ENCODE measurements at regions not wholly inside any gene's neighbourhood (a gene's known extent, or its start where the extent isn't known, plus 50 kb on each side); places are given as distances from the start of the nearest gene placed in this dataset.

- Mint-ChIP-seq H3K9me3 (peaks cover 23 to 24% of the 10 kb centered on the region in 2 donors), H3K36me3 (no peaks in the 10 kb centered on the region), H3K27ac (no peak overlapping the region)
- no peak for DNase-seq (ENCODE audit: low spot score in 2 of 2)
- ATAC-seq, result no peak
These were observed 1507.2 kb upstream of the PIK3C3 start for GRCh38 chr18:40447820-40448219.

GRCh38 chr18:40440088-40440487, 1514.9 kb upstream of the PIK3C3 start:
- DNase-seq (ENCODE audit: low spot score in 2 of 2) (no peak), ATAC-seq (no peak)
- H3K36me3 Mint-ChIP-seq, result no peaks in the 10 kb centered on the region
- peaks cover 20 to 26% of the 10 kb centered on the region in 2 donors for H3K9me3 Mint-ChIP-seq
- no peak overlapping the region for H3K27ac Mint-ChIP-seq

- no peak overlapping the region for H3K27ac Mint-ChIP-seq
These were observed 1517.5 kb upstream of the PIK3C3 start for GRCh38 chr18:40437517-40437916.

GRCh38 chr18:40431071-40431985, 1523.7 kb upstream of the PIK3C3 start:
- no peak overlapping the region for H3K27ac Mint-ChIP-seq
- H3K36me3 Mint-ChIP-seq, result peaks cover 0 to 5% of the 10 kb centered on the region in 2 donors
- no peak for ATAC-seq
- peaks cover 18 to 27% of the 10 kb centered on the region in 2 donors for H3K9me3 Mint-ChIP-seq
- DNase-seq (ENCODE audit: low spot score in 2 of 2), result no peak

More at GRCh38 chr18:40437517-40437916, 1517.5 kb upstream of the PIK3C3 start:
- Mint-ChIP-seq H3K9me3 (peaks cover 7 to 21% of the 10 kb centered on the region in 2 donors), H3K36me3 (no peaks in the 10 kb centered on the region)
- DNase-seq (ENCODE audit: low spot score in 2 of 2), result no peak
- ATAC-seq, result no peak

- ATAC-seq (no peak), DNase-seq (ENCODE audit: low spot score in 2 of 2) (no peak)
- Mint-ChIP-seq H3K27ac (no peak overlapping the region), H3K9me3 (peaks cover 27 to 48% of the 10 kb centered on the region in 2 donors), H3K36me3 (peaks cover 0 to 5% of the 10 kb centered on the region in 2 donors)
These were observed 1531.7 kb upstream of the PIK3C3 start for GRCh38 chr18:40423291-40423690.

- H3K9me3 Mint-ChIP-seq, result peaks cover 28 to 38% of the 10 kb centered on the region in 2 donors
- H3K27ac Mint-ChIP-seq, result no peak overlapping the region
- no peak for ATAC-seq
- no peak for DNase-seq (ENCODE audit: low spot score in 2 of 2)
- H3K36me3 Mint-ChIP-seq, result no peaks in the 10 kb centered on the region
These were observed 1534.4 kb upstream of the PIK3C3 start for GRCh38 chr18:40420675-40421074.

- no peak overlapping the region for H3K27ac Mint-ChIP-seq
- H3K36me3 Mint-ChIP-seq, result peaks cover 0 to 4% of the 10 kb centered on the region in 2 donors
- H3K9me3 Mint-ChIP-seq, result peaks cover 30 to 31% of the 10 kb centered on the region in 2 donors
- DNase-seq (ENCODE audit: low spot score in 2 of 2) (no peak), ATAC-seq (no peak)
These were observed 1537.5 kb upstream of the PIK3C3 start for GRCh38 chr18:40417501-40417900.

- Mint-ChIP-seq H3K9me3 (peaks cover 21 to 24% of the 10 kb centered on the region in 2 donors), H3K27ac (no peak overlapping the region), H3K36me3 (peaks cover 0 to 4% of the 10 kb centered on the region in 2 donors)
- DNase-seq (ENCODE audit: low spot score in 2 of 2) (no peak), ATAC-seq (no peak)
These were observed 1539.2 kb upstream of the PIK3C3 start for GRCh38 chr18:40415821-40416220.

GRCh38 chr18:40415176-40415791, 1539.8 kb upstream of the PIK3C3 start:
- H3K9me3 Mint-ChIP-seq, result peaks cover 25 to 27% of the 10 kb centered on the region in 2 donors
- ATAC-seq, result no peak
- H3K36me3 Mint-ChIP-seq, result peaks cover 0 to 4% of the 10 kb centered on the region in 2 donors
- DNase-seq (ENCODE audit: low spot score in 2 of 2), result no peak
- no peak overlapping the region for H3K27ac Mint-ChIP-seq

GRCh38 chr18:40414155-40414754, 1540.8 kb upstream of the PIK3C3 start:
- Mint-ChIP-seq H3K9me3 (peaks cover 19 to 23% of the 10 kb centered on the region in 2 donors), H3K36me3 (peaks cover 0 to 4% of the 10 kb centered on the region in 2 donors), H3K27ac (no peak overlapping the region)
- ATAC-seq, result no peak
- no peak for DNase-seq (ENCODE audit: low spot score in 2 of 2)

GRCh38 chr18:40413160-40413559, 1541.9 kb upstream of the PIK3C3 start:
- H3K36me3 Mint-ChIP-seq, result peaks cover 0 to 4% of the 10 kb centered on the region in 2 donors
- no peak for DNase-seq (ENCODE audit: low spot score in 2 of 2)
- no peak for ATAC-seq
- peaks cover 19 to 21% of the 10 kb centered on the region in 2 donors for H3K9me3 Mint-ChIP-seq
- no peak overlapping the region for H3K27ac Mint-ChIP-seq

GRCh38 chr18:40412410-40412809, 1542.6 kb upstream of the PIK3C3 start:
- no peak for ATAC-seq
- H3K9me3 Mint-ChIP-seq, result peaks cover 19% of the 10 kb centered on the region in 2 donors
- peaks cover 0 to 4% of the 10 kb centered on the region in 2 donors for H3K36me3 Mint-ChIP-seq
- H3K27ac Mint-ChIP-seq, result no peak overlapping the region
- no peak for DNase-seq (ENCODE audit: low spot score in 2 of 2)

GRCh38 chr18:40407909-40408308, 1547.1 kb upstream of the PIK3C3 start:
- Mint-ChIP-seq H3K27ac (no peak overlapping the region), H3K36me3 (no peaks in the 10 kb centered on the region), H3K9me3 (peaks cover 24 to 28% of the 10 kb centered on the region in 2 donors)
- ATAC-seq (no peak), DNase-seq (ENCODE audit: low spot score in 2 of 2) (no peak)

- H3K27ac Mint-ChIP-seq, result no peak overlapping the region
- no peak for DNase-seq (ENCODE audit: low spot score in 2 of 2)
- no peak for ATAC-seq
- H3K36me3 Mint-ChIP-seq, result no peaks in the 10 kb centered on the region
- H3K9me3 Mint-ChIP-seq, result peaks cover 10 to 17% of the 10 kb centered on the region in 2 donors
These were observed 1550.8 kb upstream of the PIK3C3 start for GRCh38 chr18:40404284-40404683.

GRCh38 chr18:40402052-40402451, 1553.0 kb upstream of the PIK3C3 start:
- DNase-seq (ENCODE audit: low spot score in 2 of 2) (no peak), ATAC-seq (no peak)
- Mint-ChIP-seq H3K36me3 (no peaks in the 10 kb centered on the region), H3K9me3 (peaks cover 18 to 24% of the 10 kb centered on the region in 2 donors), H3K27ac (no peak overlapping the region)

GRCh38 chr18:40388121-40388520, 1566.9 kb upstream of the PIK3C3 start:
- H3K9me3 Mint-ChIP-seq, result peaks cover 17 to 20% of the 10 kb centered on the region in 2 donors
- H3K27ac Mint-ChIP-seq, result no peak overlapping the region
- no peak for ATAC-seq
- no peaks in the 10 kb centered on the region for H3K36me3 Mint-ChIP-seq
- no peak for DNase-seq (ENCODE audit: low spot score in 2 of 2)

Data from activated naive CD4-positive, alpha-beta T cell treated with anti-CD3 and anti-CD28 coated beads, Interleukin-2, amount 50 U/mL, for 72 hours (primary cell).